ENCODE measurements at regions not wholly inside any gene's neighbourhood (a gene's known extent, or its start where the extent isn't known, plus 50 kb on each side); places are given as distances from the start of the nearest gene placed in this dataset.

DNA sequence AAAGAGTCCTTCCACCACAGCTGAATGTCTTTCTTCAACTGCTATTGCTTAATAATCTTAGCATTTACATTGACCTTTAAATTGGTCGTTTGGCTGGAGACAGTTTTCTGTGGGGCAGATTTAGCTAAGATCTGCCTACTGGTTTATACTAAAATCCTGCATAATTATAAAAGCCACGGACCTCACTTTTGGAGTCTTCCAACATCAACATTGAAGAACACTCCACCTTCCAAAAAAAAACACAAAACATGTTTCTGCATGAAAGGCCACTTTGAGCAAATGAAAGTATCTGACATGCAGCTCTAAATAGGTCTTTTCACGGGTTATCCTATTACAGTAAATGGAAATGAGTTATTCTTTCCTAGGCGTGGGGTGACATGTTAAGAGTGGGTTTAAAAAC lies 57.0 kb upstream of the KRR1 start:
- H3F3A ChIP-seq (ENCODE audit: low read depth), result 0 out of 2 replicates have a peak, but pooled peaks cover 4% of the 10 kb centered on the region
- H3K79me2 ChIP-seq (ENCODE audit: insufficient read depth, low read length), result no peaks in the 10 kb centered on the region
- H3K27me3 ChIP-seq (ENCODE audit: insufficient read depth, low read length, poor library complexity, severe bottlenecking), result no peaks in the 10 kb centered on the region
- H3K9me3 ChIP-seq (ENCODE audit: insufficient read depth, low read depth, low read length), result no peaks in the 10 kb centered on the region; the same call in 1 of the 2 replicates
- no peaks in the 10 kb centered on the region for H3K36me3 ChIP-seq (ENCODE audit: insufficient read depth, low read length)
- peaks cover 8% of the 10 kb centered on the region for H3K4me1 ChIP-seq (ENCODE audit: insufficient read depth, low read length, poor library complexity, severe bottlenecking)
- H2AFZ ChIP-seq (ENCODE audit: low read length), result peak overlapping the region; percentile 24; the same call in 1 of the 2 replicates
- no peak overlapping the region for H3K4me3 ChIP-seq (ENCODE audit: low read length, poor library complexity, severe bottlenecking)
- H3K9me2 ChIP-seq (replicated peaks; ENCODE audit: low read depth, low read length), result no peaks in the 10 kb centered on the region
- no peak overlapping the region for H3K4me2 ChIP-seq (ENCODE audit: low read depth, low read length, poor library complexity, severe bottlenecking)
- no peak for TF ChIP-seq EZH2phosphoT487 (IDR thresholded peaks at IDR 0.05; ENCODE audit: borderline replicate concordance)
- TF ChIP-seq, protein P1, sequence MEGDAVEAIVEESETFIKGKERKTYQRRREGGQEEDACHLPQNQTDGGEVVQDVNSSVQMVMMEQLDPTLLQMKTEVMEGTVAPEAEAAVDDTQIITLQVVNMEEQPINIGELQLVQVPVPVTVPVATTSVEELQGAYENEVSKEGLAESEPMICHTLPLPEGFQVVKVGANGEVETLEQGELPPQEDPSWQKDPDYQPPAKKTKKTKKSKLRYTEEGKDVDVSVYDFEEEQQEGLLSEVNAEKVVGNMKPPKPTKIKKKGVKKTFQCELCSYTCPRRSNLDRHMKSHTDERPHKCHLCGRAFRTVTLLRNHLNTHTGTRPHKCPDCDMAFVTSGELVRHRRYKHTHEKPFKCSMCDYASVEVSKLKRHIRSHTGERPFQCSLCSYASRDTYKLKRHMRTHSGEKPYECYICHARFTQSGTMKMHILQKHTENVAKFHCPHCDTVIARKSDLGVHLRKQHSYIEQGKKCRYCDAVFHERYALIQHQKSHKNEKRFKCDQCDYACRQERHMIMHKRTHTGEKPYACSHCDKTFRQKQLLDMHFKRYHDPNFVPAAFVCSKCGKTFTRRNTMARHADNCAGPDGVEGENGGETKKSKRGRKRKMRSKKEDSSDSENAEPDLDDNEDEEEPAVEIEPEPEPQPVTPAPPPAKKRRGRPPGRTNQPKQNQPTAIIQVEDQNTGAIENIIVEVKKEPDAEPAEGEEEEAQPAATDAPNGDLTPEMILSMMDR (conservative IDR thresholded peaks at IDR 0.05; ENCODE audit: low read length), result no peak
- no peak overlapping the region for H3K9ac ChIP-seq (ENCODE audit: low read depth, low read length, poor library complexity, severe bottlenecking)
- H4K20me1 ChIP-seq (ENCODE audit: insufficient read depth, low read length, poor library complexity, severe bottlenecking), result no peaks in the 10 kb centered on the region

DNA sequence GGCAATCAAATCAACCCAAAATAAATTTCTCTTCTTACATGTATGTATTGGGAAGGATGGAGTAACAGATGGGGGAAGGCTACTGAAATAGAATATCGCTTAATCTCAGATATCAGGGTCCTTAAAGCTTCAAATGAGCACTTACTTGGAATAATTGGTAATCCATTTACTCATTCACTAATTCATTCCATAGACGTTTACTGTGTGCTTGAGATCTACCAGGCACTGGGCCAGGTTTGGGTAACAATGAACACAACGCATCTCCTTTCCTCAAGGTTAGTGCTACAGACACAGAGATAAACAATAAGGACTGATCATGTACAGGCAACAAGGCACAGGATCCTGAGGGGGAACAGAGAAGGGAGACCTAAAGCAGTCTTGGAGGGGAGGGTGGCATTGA lies 54.4 kb upstream of the KRR1 start:
- no peaks in the 10 kb centered on the region for H3K27me3 ChIP-seq (ENCODE audit: insufficient read depth, low read length, poor library complexity, severe bottlenecking)
- no peaks in the 10 kb centered on the region for H3K36me3 ChIP-seq (ENCODE audit: insufficient read depth, low read length)
- no peak overlapping the region for H3K9ac ChIP-seq (ENCODE audit: low read depth, low read length, poor library complexity, severe bottlenecking)
- no peaks in the 10 kb centered on the region for H3K79me2 ChIP-seq (ENCODE audit: insufficient read depth, low read length)
- TF ChIP-seq, protein P1 (conservative IDR thresholded peaks at IDR 0.05; ENCODE audit: low read length), result no peak
- no peak for TF ChIP-seq EZH2phosphoT487 (IDR thresholded peaks at IDR 0.05; ENCODE audit: borderline replicate concordance)
- H3K9me3 ChIP-seq (ENCODE audit: insufficient read depth, low read depth, low read length), result no peaks in the 10 kb centered on the region; the same call in 1 of the 2 replicates
- H4K20me1 ChIP-seq (ENCODE audit: insufficient read depth, low read length, poor library complexity, severe bottlenecking), result no peaks in the 10 kb centered on the region
- 0 out of 2 replicates have a peak, but pooled peaks cover 4% of the 10 kb centered on the region for H3F3A ChIP-seq (ENCODE audit: low read depth)
- no peak overlapping the region for H3K4me2 ChIP-seq (ENCODE audit: low read depth, low read length, poor library complexity, severe bottlenecking)
- no peaks in the 10 kb centered on the region for H3K9me2 ChIP-seq (replicated peaks; ENCODE audit: low read depth, low read length)
- peaks cover 31% of the 10 kb centered on the region for H3K4me1 ChIP-seq (ENCODE audit: insufficient read depth, low read length, poor library complexity, severe bottlenecking)
- no peak overlapping the region for H2AFZ ChIP-seq (ENCODE audit: low read length)
- no peak overlapping the region for H3K4me3 ChIP-seq (ENCODE audit: low read length, poor library complexity, severe bottlenecking)

DNA sequence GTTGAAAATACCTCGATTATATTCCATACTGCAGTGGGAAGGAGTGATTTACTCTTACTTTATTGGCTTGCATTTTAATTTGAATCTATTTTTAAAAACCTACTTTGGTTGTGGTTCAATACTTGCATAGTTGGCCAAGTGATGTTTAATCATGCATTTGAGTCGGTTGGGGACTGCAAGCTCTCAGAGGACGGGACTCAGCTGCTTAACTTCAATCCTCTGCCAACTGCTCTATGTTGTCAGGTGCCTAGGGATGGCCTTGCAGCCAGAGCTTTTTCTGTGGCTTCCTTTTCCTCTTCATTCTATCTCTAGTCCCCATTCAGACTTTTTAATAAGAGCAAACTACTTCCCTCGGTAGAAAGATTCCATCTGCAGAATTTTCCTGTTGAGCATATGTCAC lies 53.4 kb upstream of the KRR1 start:
- H3K79me2 ChIP-seq (ENCODE audit: insufficient read depth, low read length), result no peaks in the 10 kb centered on the region
- no peaks in the 10 kb centered on the region; the same call in 1 of the 2 replicates for H3K9me3 ChIP-seq (ENCODE audit: insufficient read depth, low read depth, low read length)
- H3K36me3 ChIP-seq (ENCODE audit: insufficient read depth, low read length), result no peaks in the 10 kb centered on the region
- TF ChIP-seq, protein P1 (conservative IDR thresholded peaks at IDR 0.05; ENCODE audit: low read length), result no peak
- TF ChIP-seq EZH2phosphoT487 (IDR thresholded peaks at IDR 0.05; ENCODE audit: borderline replicate concordance), result no peak
- no peak overlapping the region for H2AFZ ChIP-seq (ENCODE audit: low read length)
- no peaks in the 10 kb centered on the region for H3K27me3 ChIP-seq (ENCODE audit: insufficient read depth, low read length, poor library complexity, severe bottlenecking)
- no peaks in the 10 kb centered on the region for H4K20me1 ChIP-seq (ENCODE audit: insufficient read depth, low read length, poor library complexity, severe bottlenecking)
- no peak overlapping the region for H3K9ac ChIP-seq (ENCODE audit: low read depth, low read length, poor library complexity, severe bottlenecking)
- 0 out of 2 replicates have a peak, but pooled peaks cover 4% of the 10 kb centered on the region for H3F3A ChIP-seq (ENCODE audit: low read depth)
- no peak overlapping the region for H3K4me3 ChIP-seq (ENCODE audit: low read length, poor library complexity, severe bottlenecking)
- H3K9me2 ChIP-seq (replicated peaks; ENCODE audit: low read depth, low read length), result no peaks in the 10 kb centered on the region
- H3K4me1 ChIP-seq (ENCODE audit: insufficient read depth, low read length, poor library complexity, severe bottlenecking), result peaks cover 37% of the 10 kb centered on the region
- peak overlapping the region; percentile 9 for H3K4me2 ChIP-seq (ENCODE audit: low read depth, low read length, poor library complexity, severe bottlenecking)

Measured in Loucy (cell line).